ENCODE measurements at regions not wholly inside any gene's neighbourhood (a gene's known extent, or its start where the extent isn't known, plus 50 kb on each side); places are given as distances from the start of the nearest gene placed in this dataset.

- no peak overlapping the region for H3K4me3 ChIP-seq (ENCODE audit: low read depth, low read length)
- CTCF ChIA-PET = interaction anchor here (1.2 kb wide), 1 partner anchor 20 kb away, joined by 3 read pairs; no protein-coding TSS in a partner anchor
- TF ChIP-seq CTCF (IDR thresholded peaks at IDR 0.05; ENCODE audit: insufficient read depth, low read length, missing control alignments) = no peak
- POLR2A ChIA-PET = no interaction called here
- no peak for DNase-seq (ENCODE audit: low read depth, low spot score)
Measured at GRCh38 chr5:82661933-82662332, 383.8 kb upstream of the RPS23 start.

GRCh38 chr5:82661462-82661861 lies 383.3 kb upstream of the RPS23 start:
- CTCF ChIA-PET = interaction anchor here (1.2 kb wide), 1 partner anchor 20 kb away, joined by 3 read pairs; no protein-coding TSS in a partner anchor
- POLR2A ChIA-PET = no interaction called here
- no peak for DNase-seq (ENCODE audit: low read depth, low spot score)
- no peak overlapping the region for H3K4me3 ChIP-seq (ENCODE audit: low read depth, low read length)
- no peak for TF ChIP-seq CTCF (IDR thresholded peaks at IDR 0.05; ENCODE audit: insufficient read depth, low read length, missing control alignments)

- ChIA-PET POLR2A (interaction anchor here (0.6 kb wide), 1 partner anchor 10 kb away, joined by 3 read pairs; no protein-coding TSS in a partner anchor), CTCF (no interaction called here)
- no peak for DNase-seq (ENCODE audit: low read depth, low spot score)
- no peak for TF ChIP-seq CTCF (IDR thresholded peaks at IDR 0.05; ENCODE audit: insufficient read depth, low read length, missing control alignments)
- H3K4me3 ChIP-seq (ENCODE audit: low read depth, low read length) = no peak overlapping the region
Measured at GRCh38 chr5:82659115-82659514, 381.0 kb upstream of the RPS23 start.

- no peak for DNase-seq (ENCODE audit: low read depth, low spot score)
- ChIA-PET POLR2A (no interaction called here), CTCF (interaction anchor here (1.0 kb wide), 1 partner anchor 15 kb away, joined by 4 read pairs; no protein-coding TSS in a partner anchor)
- no peak overlapping the region for H3K4me3 ChIP-seq (ENCODE audit: low read depth, low read length)
- TF ChIP-seq CTCF (IDR thresholded peaks at IDR 0.05; ENCODE audit: insufficient read depth, low read length, missing control alignments) = no peak
Measured at GRCh38 chr5:82657033-82657699, 379.0 kb upstream of the RPS23 start.

GRCh38 chr5:82656341-82656761 lies 378.2 kb upstream of the RPS23 start:
- DNase-seq (ENCODE audit: low read depth, low spot score) = no peak
- no peak for TF ChIP-seq CTCF (IDR thresholded peaks at IDR 0.05; ENCODE audit: insufficient read depth, low read length, missing control alignments)
- H3K4me3 ChIP-seq (ENCODE audit: low read depth, low read length) = no peak overlapping the region
- CTCF ChIA-PET = no interaction called here
- POLR2A ChIA-PET = no interaction called here

GRCh38 chr5:82655078-82655477 lies 376.9 kb upstream of the RPS23 start:
- DNase-seq (ENCODE audit: low read depth, low spot score) = no peak
- CTCF ChIA-PET = no interaction called here

More at GRCh38 chr5:82655078-82655477, 376.9 kb upstream of the RPS23 start:
- no peak overlapping the region for H3K4me3 ChIP-seq (ENCODE audit: low read depth, low read length)
- no peak for TF ChIP-seq CTCF (IDR thresholded peaks at IDR 0.05; ENCODE audit: insufficient read depth, low read length, missing control alignments)
- POLR2A ChIA-PET = no interaction called here
